Lower lobe of right lung (tissue), 2 donors: ENCODE measurements at regions not wholly inside any gene's neighbourhood (a gene's known extent, or its start where the extent isn't known, plus 50 kb on each side); places are given as distances from the start of the nearest gene placed in this dataset.
A peak's percentile ranks its signal among the peaks of the same experiment; 100 is the strongest.

Experiments
- ATAC-seq, 2 donors: fragments of 200-7000 bp; cut with Tn5 transposase; one replicate each; pipeline ENCODE4 v1.9.1; 2020 to 2022; ENCODE audit warnings: mild to moderate bottlenecking in 2 of 2, moderate library complexity in 2 of 2
- DNase-seq: peaks from one replicate; pipeline ENCODE4 v3.0.0-alpha.2; 2020
- H3K27ac ChIP-seq: fragments of 200-600 bp; one replicate; pipeline ENCODE4 v1.8.0; 2022
- H3K27me3 ChIP-seq: fragments of 200-600 bp; one replicate; pipeline ENCODE4 v1.8.0; 2022; ENCODE audit warnings: low read depth
- H3K36me3 ChIP-seq: fragments of 200-600 bp; one replicate; pipeline ENCODE4 v1.8.0; 2022; ENCODE audit warnings: mild to moderate bottlenecking
- H3K4me1 ChIP-seq: fragments of 200-600 bp; one replicate; pipeline ENCODE4 v1.8.0; 2022
- H3K4me3 ChIP-seq: fragments of 200-600 bp; one replicate; pipeline ENCODE4 v1.8.0; 2022; ENCODE audit warnings: mild to moderate bottlenecking
- H3K9me3 ChIP-seq: fragments of 200-600 bp; one replicate; pipeline ENCODE4 v1.8.0; 2022
- intact Hi-C: fragments of 100-400 bp; cut with DNase I; formaldehyde crosslinking; loops from one replicate; pipeline ENCODE4 v1.11.0; 2022
- TF ChIP-seq, protein P1 (sequence below): fragments of 200-600 bp; IDR thresholded peaks from one replicate; pipeline ENCODE4 v1.8.0; 2022; ENCODE audit warnings: antibody characterized with exemption, mild to moderate bottlenecking
- donor health status: DM: no; HTN: yes; CAD: no; lungs with severe emphysema.

DNA sequence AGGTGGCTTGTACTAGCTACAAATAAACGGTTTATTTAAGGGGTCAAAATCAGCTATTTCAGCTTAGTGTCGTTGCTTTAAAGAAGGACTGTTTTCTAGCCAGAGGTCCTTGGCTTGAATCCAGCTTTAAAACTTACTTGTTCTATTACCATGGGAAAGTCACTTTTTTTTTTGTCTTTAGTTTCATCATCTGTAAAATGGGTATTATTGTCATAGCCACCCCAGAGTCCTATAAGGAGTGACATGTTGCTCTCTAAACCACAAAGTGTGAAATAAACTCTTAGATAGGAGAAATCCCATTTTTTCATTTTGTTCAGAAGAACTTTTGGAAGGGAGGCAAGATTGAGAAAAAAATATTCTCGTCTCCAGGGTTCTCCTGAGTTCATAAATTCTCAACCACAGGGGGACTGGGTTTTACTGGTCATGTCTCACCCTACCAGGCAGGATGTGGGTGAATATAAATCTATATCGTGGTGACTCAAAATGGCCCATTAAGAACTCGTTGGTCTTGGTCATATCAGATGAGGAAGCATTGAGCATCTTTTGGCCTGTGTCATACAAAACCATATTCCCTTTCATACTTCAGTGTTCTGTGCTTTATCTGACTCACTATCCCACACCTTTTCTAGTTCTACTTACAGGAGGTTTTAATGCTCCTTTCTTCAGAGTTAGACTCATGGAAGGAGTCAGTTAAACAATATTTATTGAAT is 202.7 kb upstream of the NR3C1 start:
- Histone ChIP-seq H3K27ac (no peak overlapping the region), H3K9me3 (no peaks in the 10 kb centered on the region), H3K27me3 (no peaks in the 10 kb centered on the region), H3K4me3 (no peak overlapping the region), H3K36me3 (no peaks in the 10 kb centered on the region), H3K4me1 (peaks cover 13% of the 10 kb centered on the region)
- DNase-seq, result no peak
- TF ChIP-seq, protein P1, sequence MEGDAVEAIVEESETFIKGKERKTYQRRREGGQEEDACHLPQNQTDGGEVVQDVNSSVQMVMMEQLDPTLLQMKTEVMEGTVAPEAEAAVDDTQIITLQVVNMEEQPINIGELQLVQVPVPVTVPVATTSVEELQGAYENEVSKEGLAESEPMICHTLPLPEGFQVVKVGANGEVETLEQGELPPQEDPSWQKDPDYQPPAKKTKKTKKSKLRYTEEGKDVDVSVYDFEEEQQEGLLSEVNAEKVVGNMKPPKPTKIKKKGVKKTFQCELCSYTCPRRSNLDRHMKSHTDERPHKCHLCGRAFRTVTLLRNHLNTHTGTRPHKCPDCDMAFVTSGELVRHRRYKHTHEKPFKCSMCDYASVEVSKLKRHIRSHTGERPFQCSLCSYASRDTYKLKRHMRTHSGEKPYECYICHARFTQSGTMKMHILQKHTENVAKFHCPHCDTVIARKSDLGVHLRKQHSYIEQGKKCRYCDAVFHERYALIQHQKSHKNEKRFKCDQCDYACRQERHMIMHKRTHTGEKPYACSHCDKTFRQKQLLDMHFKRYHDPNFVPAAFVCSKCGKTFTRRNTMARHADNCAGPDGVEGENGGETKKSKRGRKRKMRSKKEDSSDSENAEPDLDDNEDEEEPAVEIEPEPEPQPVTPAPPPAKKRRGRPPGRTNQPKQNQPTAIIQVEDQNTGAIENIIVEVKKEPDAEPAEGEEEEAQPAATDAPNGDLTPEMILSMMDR, result no peak
- no peak for ATAC-seq
- intact Hi-C loops, result no loop called here

DNA sequence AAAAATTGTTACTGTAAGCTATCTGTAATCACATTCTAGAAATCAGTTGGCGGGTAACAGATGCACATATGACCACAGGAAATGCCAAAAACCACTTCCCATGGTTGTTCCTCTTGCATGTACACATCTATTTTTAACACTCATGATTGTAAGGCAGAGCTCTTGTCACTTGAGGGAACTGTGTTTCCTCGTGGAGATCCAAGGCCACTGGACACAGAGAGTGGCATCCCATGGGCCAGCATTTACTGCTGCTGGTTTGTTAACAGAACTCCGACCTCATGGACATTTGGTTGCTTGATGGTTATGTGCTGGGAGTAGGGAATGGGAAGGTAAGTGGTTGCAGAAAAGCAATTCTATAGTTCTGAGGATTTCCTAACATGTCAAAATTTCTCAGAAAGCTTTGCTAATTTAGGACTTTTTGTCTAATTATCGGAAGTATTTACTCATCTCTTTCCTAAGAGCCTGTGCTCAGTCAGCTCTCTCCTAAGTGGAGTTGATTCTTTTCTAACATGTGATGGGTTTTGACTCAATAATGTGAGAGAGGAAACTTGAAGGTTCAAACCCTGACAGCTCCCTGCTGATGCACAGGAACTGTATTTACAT is 202.0 kb upstream of the NR3C1 start:
- no peak overlapping the region for H3K4me3 ChIP-seq
- DNase-seq, result no peak
- H3K9me3 ChIP-seq, result no peaks in the 10 kb centered on the region
- peak; percentile 77 to 81 for ATAC-seq
- no peak overlapping the region for H3K27ac ChIP-seq
- TF ChIP-seq, protein P1, result no peak
- intact Hi-C loops, result no loop called here
- H3K27me3 ChIP-seq, result no peaks in the 10 kb centered on the region
- peaks cover 13% of the 10 kb centered on the region for H3K4me1 ChIP-seq
- no peaks in the 10 kb centered on the region for H3K36me3 ChIP-seq

DNA sequence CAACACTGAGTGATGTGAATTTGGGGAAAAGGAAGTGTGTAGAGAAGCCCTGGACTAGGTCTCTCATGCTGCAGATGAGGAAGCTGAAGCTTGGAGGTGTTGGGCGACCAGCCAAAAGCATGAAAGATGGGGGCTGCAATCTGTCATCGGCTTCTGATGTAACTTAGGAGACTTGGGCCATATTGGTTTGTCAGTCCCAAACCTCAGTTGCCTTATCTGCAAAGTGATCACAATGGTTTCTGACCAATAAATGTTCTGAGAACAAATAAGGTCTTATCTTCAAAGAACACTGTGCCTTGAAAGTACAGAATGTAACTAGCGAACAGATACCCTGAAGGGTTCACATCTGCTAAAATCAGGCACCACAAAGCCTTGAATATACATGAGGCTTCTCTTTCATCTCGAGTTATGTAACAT is 198.4 kb upstream of the NR3C1 start:
- Histone ChIP-seq H3K9me3 (no peaks in the 10 kb centered on the region), H3K27ac (no peak overlapping the region), H3K4me1 (peaks cover 13% of the 10 kb centered on the region), H3K4me3 (no peak overlapping the region), H3K27me3 (no peaks in the 10 kb centered on the region), H3K36me3 (no peaks in the 10 kb centered on the region)
- ATAC-seq (peak in 1 of 2 donors; percentile 45), DNase-seq (no peak)
- TF ChIP-seq, protein P1, result no peak
- intact Hi-C loops, result no loop called here

DNA sequence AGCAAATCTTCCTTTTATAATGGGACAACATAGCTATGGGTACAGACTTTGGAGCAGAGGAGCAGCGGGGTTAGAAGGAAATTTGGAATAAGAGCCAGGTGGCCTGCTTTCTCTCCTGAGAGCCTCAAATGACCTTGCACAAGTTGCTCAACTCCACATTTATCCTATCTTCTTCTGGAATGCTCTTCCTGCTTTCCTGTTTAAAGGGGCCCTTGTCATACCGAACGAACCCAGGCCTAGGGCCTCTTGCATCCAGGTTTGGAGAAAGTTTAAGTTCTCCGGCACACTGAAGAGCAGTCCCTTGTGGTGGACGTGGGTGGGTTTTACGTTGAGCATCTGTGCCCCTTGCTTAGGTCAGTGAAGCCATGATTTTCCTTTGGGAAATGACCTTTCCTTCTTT is 197.9 kb upstream of the NR3C1 start:
- no peak for DNase-seq
- TF ChIP-seq, protein P1, result no peak
- no peaks in the 10 kb centered on the region for H3K27me3 ChIP-seq
- intact Hi-C loops, result no loop called here
- no peak overlapping the region for H3K4me3 ChIP-seq
- H3K9me3 ChIP-seq, result no peaks in the 10 kb centered on the region
- no peaks in the 10 kb centered on the region for H3K36me3 ChIP-seq
- H3K4me1 ChIP-seq, result peaks cover 13% of the 10 kb centered on the region
- no peak overlapping the region for H3K27ac ChIP-seq
- ATAC-seq, result no peak

DNA sequence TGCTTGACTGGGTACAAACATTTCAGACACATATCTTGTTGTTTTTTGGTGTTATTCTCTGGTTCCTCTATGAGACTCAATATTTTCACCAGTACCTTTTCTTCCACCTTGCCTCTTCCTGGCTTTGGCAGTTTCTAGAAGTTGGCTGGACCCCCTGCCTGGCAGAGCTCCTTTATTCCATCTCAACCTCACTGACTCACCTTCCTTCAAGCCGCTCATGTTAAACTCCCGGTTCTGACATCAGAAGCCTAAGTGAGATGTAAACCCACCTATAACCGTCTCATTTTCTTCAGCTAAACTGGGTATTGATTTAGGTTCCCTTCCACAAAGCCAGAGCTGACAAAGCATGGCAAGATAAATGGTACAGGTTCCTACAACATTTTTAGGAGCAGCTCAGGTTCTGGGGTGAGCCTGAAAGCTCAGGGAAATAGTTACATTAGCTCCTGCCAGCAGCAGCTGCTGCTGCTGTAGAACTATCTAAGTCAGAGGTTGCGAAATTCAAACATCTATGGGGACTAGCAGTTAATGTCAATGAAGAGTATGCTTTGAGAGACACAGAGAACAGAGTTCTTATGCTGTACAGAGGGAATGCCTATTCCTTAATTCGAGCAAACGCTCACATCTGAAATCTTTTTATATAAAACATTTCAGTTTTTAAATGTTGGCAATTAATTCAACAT is 197.1 kb upstream of the NR3C1 start:
- Histone ChIP-seq H3K4me1 (peaks cover 13% of the 10 kb centered on the region), H3K36me3 (no peaks in the 10 kb centered on the region), H3K4me3 (no peak overlapping the region), H3K27ac (no peak overlapping the region), H3K27me3 (no peaks in the 10 kb centered on the region), H3K9me3 (no peaks in the 10 kb centered on the region)
- TF ChIP-seq, protein P1, result no peak
- ATAC-seq (no peak), DNase-seq (no peak)
- intact Hi-C loops, result no loop called here
